ENCODE measurements at regions not wholly inside any gene's neighbourhood (a gene's known extent, or its start where the extent isn't known, plus 50 kb on each side); places are given as distances from the start of the nearest gene placed in this dataset.
"Not testable (repeated sequence)": the region's sequence is repeated elsewhere in the genome, so short reads cannot be mapped to it uniquely, and the experiment has no call there.

DNA sequence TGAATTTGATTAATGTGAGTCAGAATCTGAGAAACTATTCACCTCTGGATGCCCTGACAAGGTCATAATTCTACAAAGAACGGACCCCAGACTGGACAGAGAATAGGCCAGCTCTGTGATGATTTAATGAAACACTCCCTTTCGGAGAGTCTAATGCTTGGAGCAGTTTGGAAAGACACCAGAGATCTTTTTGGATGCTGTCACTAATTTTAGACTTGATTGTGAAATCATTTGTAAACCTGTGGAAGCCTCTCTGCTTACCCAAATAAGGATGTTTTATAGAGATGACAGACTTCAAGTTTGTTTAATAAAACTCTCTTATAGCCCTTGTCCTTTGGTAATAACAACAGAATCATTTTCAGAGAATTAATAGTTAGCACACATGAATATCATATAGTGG lies 83.5 kb downstream of the MYL12B start:
- no peaks in the 10 kb centered on the region for H3K27me3 ChIP-seq (ENCODE audit: control insufficient read depth, insufficient read depth, low read length, poor library complexity, severe bottlenecking)
- no peaks in the 10 kb centered on the region for H3K36me3 ChIP-seq (ENCODE audit: control insufficient read depth, insufficient read depth, low read length)
- H3K9me3 ChIP-seq (ENCODE audit: control insufficient read depth, low read length): no peaks in the 10 kb centered on the region
- H3K4me3 ChIP-seq (ENCODE audit: insufficient read depth, low read depth, low read length): no peak overlapping the region
- H3K4me1 ChIP-seq (ENCODE audit: control insufficient read depth, insufficient read depth, low read length): no peaks in the 10 kb centered on the region
- H3K27ac ChIP-seq (ENCODE audit: insufficient read depth, low read depth, low read length, poor library complexity, severe bottlenecking): no peak overlapping the region
- WGBS, 2 experiments: 93 to 96% methylated on average over 2 of the region's 2 CpGs

DNA sequence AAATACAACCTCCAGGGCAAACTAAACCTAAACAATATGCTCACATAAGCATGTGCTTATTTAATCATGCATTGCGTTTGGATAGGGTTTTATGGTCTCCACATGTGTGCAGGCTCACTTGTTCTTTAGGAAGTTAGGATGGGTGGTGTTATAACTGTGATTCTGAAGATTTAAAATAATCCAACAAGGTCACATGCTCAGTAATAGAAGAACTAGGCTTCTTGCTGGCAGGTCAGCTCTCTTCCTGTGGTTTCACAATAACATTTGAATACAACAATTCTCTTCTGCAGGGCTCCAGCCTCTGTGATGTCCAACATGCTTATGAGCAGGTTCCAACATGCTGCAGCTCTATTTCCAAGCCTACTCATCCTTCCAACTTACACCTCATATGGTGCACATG lies 84.0 kb downstream of the MYL12B start:
- H3K4me1 ChIP-seq (ENCODE audit: control insufficient read depth, insufficient read depth, low read length): no peaks in the 10 kb centered on the region
- no peak overlapping the region for H3K4me3 ChIP-seq (ENCODE audit: insufficient read depth, low read depth, low read length)
- no peak overlapping the region for H3K27ac ChIP-seq (ENCODE audit: insufficient read depth, low read depth, low read length, poor library complexity, severe bottlenecking)
- WGBS, 2 experiments: 89 to 100% methylated on average over 1 of the region's 1 CpG
- H3K36me3 ChIP-seq (ENCODE audit: control insufficient read depth, insufficient read depth, low read length): no peaks in the 10 kb centered on the region
- H3K9me3 ChIP-seq (ENCODE audit: control insufficient read depth, low read length): no peaks in the 10 kb centered on the region
- H3K27me3 ChIP-seq (ENCODE audit: control insufficient read depth, insufficient read depth, low read length, poor library complexity, severe bottlenecking): no peaks in the 10 kb centered on the region

DNA sequence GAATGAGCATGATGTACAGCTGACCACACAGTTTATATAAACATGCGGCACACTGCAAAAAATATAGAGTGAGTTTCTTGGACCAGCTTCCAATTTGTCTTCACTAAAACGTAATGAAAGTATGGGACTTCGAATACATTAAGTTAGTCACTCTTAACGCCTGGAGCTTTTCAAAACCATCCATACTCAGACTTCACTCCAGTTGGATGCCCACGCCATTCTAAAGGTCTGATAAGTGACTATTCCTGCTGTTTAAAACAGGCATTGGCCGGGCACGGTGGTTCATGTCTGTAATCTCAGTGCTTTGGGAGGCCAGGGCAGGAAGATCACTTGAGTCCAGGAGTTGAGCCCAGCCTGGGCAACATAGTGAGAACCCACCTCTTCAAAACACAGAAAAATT lies 84.6 kb downstream of the MYL12B start:
- Histone ChIP-seq H3K27me3 (ENCODE audit: control insufficient read depth, insufficient read depth, low read length, poor library complexity, severe bottlenecking) (no peaks in the 10 kb centered on the region), H3K4me3 (ENCODE audit: insufficient read depth, low read depth, low read length) (no peak overlapping the region), H3K27ac (ENCODE audit: insufficient read depth, low read depth, low read length, poor library complexity, severe bottlenecking) (no peak overlapping the region), H3K4me1 (ENCODE audit: control insufficient read depth, insufficient read depth, low read length) (no peaks in the 10 kb centered on the region), H3K9me3 (ENCODE audit: control insufficient read depth, low read length) (no peaks in the 10 kb centered on the region), H3K36me3 (ENCODE audit: control insufficient read depth, insufficient read depth, low read length) (no peaks in the 10 kb centered on the region)
- 49 to 56% methylated on average over 7 of the region's 7 CpGs for WGBS, 2 experiments

DNA sequence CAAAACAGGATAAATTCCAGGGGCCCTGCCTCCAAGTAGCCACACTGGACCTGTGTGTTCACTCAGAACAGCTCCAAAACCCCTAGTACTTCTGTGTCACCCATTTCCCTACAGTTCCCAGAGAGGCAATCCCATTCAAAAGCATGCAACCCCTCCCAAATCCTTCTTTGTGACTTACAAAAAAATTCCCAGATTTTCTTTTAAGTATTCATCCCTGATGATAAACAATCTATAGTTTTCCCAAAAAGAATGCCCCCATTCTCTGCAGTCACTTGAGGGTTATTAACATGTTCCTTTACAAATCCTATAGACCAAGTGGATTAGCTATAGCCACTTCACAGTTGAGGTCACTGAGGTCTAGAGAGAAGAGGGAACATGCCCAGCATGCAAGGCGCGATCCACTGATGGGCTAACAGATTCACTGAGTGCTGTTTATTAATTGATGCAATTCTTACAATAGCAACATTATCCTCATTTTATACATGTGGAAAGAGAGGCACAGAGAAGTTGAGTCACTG lies 85.4 kb downstream of the MYL12B start:
- WGBS, 2 experiments: 80% methylated on average over 1 of the region's 2 CpGs; no CpG with 5 or more reads in 1 of the 2 experiments

DNA sequence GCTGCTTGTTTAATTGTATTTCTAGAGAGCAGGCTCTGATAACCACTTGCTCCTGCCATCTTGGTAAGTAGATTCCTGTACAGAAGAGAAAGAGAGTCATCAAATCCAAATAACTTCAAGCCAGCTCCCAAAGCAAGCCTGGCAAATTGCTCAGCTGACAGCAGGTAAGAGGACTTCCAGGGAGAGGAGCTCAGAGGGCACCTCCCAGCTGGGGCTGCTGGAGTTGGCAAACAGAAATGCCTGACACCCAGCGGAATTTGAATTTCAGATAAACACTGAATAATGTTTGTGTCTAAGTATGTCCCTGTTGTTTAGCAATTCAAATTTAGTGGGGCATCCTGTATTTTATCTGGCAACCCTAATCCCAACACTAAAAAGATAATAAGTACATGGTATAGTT lies 86.2 kb downstream of the MYL12B start:
- H3K36me3 ChIP-seq (ENCODE audit: control insufficient read depth, insufficient read depth, low read length): no peaks in the 10 kb centered on the region
- no peak overlapping the region for H3K27ac ChIP-seq (ENCODE audit: insufficient read depth, low read depth, low read length, poor library complexity, severe bottlenecking)
- 100% methylated on average over 1 of the region's 1 CpG for WGBS, 2 experiments
- no peak overlapping the region for H3K4me3 ChIP-seq (ENCODE audit: insufficient read depth, low read depth, low read length)
- H3K27me3 ChIP-seq (ENCODE audit: control insufficient read depth, insufficient read depth, low read length, poor library complexity, severe bottlenecking): no peaks in the 10 kb centered on the region
- no peaks in the 10 kb centered on the region for H3K4me1 ChIP-seq (ENCODE audit: control insufficient read depth, insufficient read depth, low read length)
- H3K9me3 ChIP-seq (ENCODE audit: control insufficient read depth, low read length): no peaks in the 10 kb centered on the region

More for the DNA sequence above, 85.4 kb downstream of the MYL12B start:
- Histone ChIP-seq H3K4me1 (ENCODE audit: control insufficient read depth, insufficient read depth, low read length) (no peaks in the 10 kb centered on the region), H3K4me3 (ENCODE audit: insufficient read depth, low read depth, low read length) (no peak overlapping the region), H3K27me3 (ENCODE audit: control insufficient read depth, insufficient read depth, low read length, poor library complexity, severe bottlenecking) (no peaks in the 10 kb centered on the region), H3K36me3 (ENCODE audit: control insufficient read depth, insufficient read depth, low read length) (no peaks in the 10 kb centered on the region), H3K27ac (ENCODE audit: insufficient read depth, low read depth, low read length, poor library complexity, severe bottlenecking) (no peak overlapping the region), H3K9me3 (ENCODE audit: control insufficient read depth, low read length) (no peaks in the 10 kb centered on the region)

DNA sequence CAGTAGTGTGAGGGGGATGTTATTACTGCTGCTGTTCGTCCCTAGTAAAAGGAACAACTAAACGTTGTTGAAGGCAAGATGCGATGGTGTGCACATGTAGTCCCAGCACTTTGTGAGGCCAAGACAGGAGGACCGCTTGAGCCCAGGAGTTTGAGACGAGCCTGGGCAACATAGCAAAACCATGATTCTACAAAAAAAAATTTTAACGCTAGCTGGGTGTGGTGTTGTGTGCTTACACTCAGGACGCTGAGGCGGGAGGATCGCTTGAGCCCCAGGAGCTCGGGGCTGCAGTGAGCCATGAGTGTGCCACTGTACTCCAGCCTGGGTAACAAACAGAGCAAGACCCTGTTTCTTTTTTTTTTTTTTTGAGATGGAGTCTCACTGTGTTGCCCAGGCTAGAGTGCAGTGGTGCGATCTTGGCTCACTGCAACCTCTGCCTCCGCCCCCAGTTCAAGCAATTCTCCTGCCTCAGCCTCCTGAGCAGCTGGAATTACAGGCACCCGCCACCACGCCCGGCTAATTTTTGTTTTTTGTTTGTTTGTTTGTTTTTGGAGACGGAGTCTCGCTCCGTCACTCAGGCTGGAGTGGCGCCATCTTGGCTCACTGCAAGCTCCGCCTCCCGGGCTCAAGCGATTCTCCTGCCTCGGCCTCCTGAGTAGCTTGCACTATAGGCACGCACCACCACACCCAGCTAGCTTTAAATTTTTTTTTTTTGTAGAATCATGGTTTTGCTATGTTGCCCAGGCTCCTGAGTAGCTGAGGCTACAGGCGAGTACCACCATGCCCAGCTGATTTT lies 87.3 kb downstream of the MYL12B start:
- H3K4me1 ChIP-seq (ENCODE audit: control insufficient read depth, insufficient read depth, low read length); H3K27ac ChIP-seq (ENCODE audit: insufficient read depth, low read depth, low read length, poor library complexity, severe bottlenecking); H3K4me3 ChIP-seq (ENCODE audit: insufficient read depth, low read depth, low read length); H3K9me3 ChIP-seq (ENCODE audit: control insufficient read depth, low read length); H3K27me3 ChIP-seq (ENCODE audit: control insufficient read depth, insufficient read depth, low read length, poor library complexity, severe bottlenecking); H3K36me3 ChIP-seq (ENCODE audit: control insufficient read depth, insufficient read depth, low read length): not testable (repeated sequence)
- 96 to 98% methylated on average over 25 of the region's 25 CpGs for WGBS, 2 experiments

DNA sequence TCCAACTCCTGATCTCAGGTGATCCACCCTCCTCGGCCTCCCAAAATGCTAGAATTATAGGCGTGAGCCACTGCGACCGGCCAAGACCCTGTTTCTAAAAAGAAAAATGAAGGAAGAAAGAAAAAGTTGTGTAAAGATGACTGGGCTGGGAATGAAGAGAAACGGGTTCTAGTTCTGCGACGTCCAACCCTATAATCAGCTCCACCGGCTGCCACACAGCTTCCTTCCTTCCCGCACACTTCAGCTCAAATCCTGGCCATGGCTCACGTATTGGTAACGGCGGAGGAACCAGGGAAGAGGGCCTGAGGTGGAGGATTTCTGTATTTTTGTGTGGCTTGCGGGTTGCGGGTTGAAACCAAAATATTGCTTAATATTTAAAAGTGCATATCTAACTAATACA lies 88.1 kb downstream of the MYL12B start:
- WGBS, 2 experiments: 94 to 96% methylated on average over 12 of the region's 14 CpGs
- H3K9me3 ChIP-seq (ENCODE audit: control insufficient read depth, low read length): no peaks in the 10 kb centered on the region
- no peak overlapping the region for H3K27ac ChIP-seq (ENCODE audit: insufficient read depth, low read depth, low read length, poor library complexity, severe bottlenecking)
- H3K36me3 ChIP-seq (ENCODE audit: control insufficient read depth, insufficient read depth, low read length): no peaks in the 10 kb centered on the region
- H3K4me3 ChIP-seq (ENCODE audit: insufficient read depth, low read depth, low read length): no peak overlapping the region
- H3K27me3 ChIP-seq (ENCODE audit: control insufficient read depth, insufficient read depth, low read length, poor library complexity, severe bottlenecking): no peaks in the 10 kb centered on the region
- no peaks in the 10 kb centered on the region for H3K4me1 ChIP-seq (ENCODE audit: control insufficient read depth, insufficient read depth, low read length)

DNA sequence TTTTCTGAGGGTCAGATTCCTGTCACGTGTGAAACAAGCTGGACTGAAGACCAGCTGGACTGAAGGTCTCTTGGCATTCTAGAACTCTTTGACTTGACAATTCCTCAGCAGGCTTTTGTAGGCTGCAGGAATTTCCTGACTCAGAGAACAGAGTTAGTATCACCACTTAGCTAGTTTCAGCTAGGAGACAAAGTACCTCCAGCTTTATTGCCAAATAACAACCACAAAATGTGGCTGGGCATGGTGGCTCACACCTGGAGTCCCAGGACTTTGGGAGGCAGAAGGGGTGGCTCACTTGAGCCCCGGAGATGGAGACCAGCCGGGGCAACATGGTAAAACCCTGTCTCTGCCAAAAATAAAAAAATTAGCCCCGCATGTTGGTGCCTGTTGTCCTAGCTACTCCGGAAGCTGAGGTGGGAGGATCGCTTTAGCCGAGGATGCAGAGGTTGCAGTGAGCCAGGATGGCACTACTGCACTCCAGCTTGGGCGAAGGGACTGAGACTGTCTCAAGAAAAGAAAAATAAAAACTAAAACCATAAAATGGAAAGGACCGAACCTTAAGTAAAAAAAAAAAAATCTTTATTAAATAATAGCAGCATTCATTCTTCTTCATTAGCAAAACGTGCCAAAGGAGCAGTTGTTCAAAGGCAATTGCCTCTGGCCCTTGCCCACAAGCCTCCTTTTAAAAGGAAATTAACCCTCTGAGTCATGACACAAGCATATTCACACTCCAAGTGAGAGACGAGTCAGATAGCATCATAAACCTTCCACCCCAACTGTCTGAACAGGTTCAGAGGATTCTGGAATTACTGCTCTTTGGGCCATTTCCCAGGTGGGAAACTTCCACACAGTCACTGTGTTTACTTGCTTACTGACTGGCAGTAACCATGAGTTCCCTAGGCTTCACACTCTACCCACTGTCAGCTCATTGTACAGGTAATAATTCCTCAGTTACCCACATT lies 88.9 kb downstream of the MYL12B start:
- WGBS, 2 experiments: 81 to 82% methylated on average over 9 to 11 of the region's 11 CpGs
- Histone ChIP-seq H3K27ac (ENCODE audit: insufficient read depth, low read depth, low read length, poor library complexity, severe bottlenecking) (no peak overlapping the region), H3K4me1 (ENCODE audit: control insufficient read depth, insufficient read depth, low read length) (no peaks in the 10 kb centered on the region), H3K27me3 (ENCODE audit: control insufficient read depth, insufficient read depth, low read length, poor library complexity, severe bottlenecking) (no peaks in the 10 kb centered on the region), H3K4me3 (ENCODE audit: insufficient read depth, low read depth, low read length) (no peak overlapping the region), H3K9me3 (ENCODE audit: control insufficient read depth, low read length) (no peaks in the 10 kb centered on the region), H3K36me3 (ENCODE audit: control insufficient read depth, insufficient read depth, low read length) (no peaks in the 10 kb centered on the region)

DNA sequence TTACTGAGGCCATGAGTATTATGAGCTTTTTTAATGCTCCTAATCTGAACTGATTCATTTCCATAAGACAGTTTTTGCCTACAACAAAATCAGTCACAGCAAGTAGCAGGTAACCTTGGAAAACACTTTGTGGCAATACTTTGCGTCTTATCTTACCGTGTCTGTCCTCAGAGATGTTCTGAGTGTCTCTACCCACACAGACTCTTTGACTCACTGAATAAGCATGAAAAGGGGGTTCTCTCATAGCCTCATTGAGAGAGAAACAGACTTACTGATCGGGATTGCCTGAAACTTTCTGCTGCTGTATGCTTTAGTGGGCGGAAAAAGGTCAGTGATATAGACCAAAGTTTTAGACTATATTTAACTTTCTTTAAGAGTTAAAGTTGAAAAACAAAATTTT lies 92.6 kb downstream of the MYL12B start:
- Histone ChIP-seq H3K4me3 (ENCODE audit: insufficient read depth, low read depth, low read length) (no peak overlapping the region), H3K27ac (ENCODE audit: insufficient read depth, low read depth, low read length, poor library complexity, severe bottlenecking) (no peak overlapping the region), H3K9me3 (ENCODE audit: control insufficient read depth, low read length) (no peaks in the 10 kb centered on the region), H3K36me3 (ENCODE audit: control insufficient read depth, insufficient read depth, low read length) (no peaks in the 10 kb centered on the region), H3K4me1 (ENCODE audit: control insufficient read depth, insufficient read depth, low read length) (peaks cover 5% of the 10 kb centered on the region), H3K27me3 (ENCODE audit: control insufficient read depth, insufficient read depth, low read length, poor library complexity, severe bottlenecking) (no peaks in the 10 kb centered on the region)
- 74 to 75% methylated on average over 4 of the region's 4 CpGs for WGBS, 2 experiments

DNA sequence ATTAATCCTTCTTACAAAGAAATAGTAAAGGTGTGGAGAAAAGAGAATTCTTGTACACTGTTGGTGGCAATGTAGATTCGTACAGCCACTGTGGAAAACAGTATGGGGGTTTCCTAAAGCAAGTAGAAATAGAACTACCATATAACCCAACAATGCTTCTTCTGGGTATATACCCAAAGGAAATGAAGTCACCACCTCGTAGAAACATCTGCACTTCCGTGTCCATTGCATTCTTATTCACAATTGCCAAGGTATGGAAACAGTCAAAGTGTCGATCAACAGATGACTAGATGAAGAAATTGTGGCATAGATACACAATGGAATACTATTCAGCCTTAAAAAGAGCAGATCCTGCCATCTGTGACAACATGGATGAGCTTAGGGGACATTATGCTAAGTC lies 93.4 kb upstream of the TGIF1 start:
- 95% methylated on average over 4 of the region's 4 CpGs for WGBS, 2 experiments
- Histone ChIP-seq H3K36me3 (ENCODE audit: control insufficient read depth, insufficient read depth, low read length) (no peaks in the 10 kb centered on the region), H3K9me3 (ENCODE audit: control insufficient read depth, low read length) (no peaks in the 10 kb centered on the region), H3K27me3 (ENCODE audit: control insufficient read depth, insufficient read depth, low read length, poor library complexity, severe bottlenecking) (no peaks in the 10 kb centered on the region), H3K4me1 (ENCODE audit: control insufficient read depth, insufficient read depth, low read length) (peaks cover 19% of the 10 kb centered on the region), H3K27ac (ENCODE audit: insufficient read depth, low read depth, low read length, poor library complexity, severe bottlenecking) (no peak overlapping the region), H3K4me3 (ENCODE audit: insufficient read depth, low read depth, low read length) (no peak overlapping the region)
